SJCRH30 (cell line): ENCODE measurements at regions not wholly inside any gene's neighbourhood (a gene's known extent, or its start where the extent isn't known, plus 50 kb on each side); places are given as distances from the start of the nearest gene placed in this dataset.
"Not testable (repeated sequence)": the region's sequence is repeated elsewhere in the genome, so short reads cannot be mapped to it uniquely, and the experiment has no call there.

ENCODE experiments used
- DNase-seq, 2 experiments: peaks; one replicate each; pipeline ENCODE4 v3.0.0-alpha.2; 2015 to 2020
- H3K27ac ChIP-seq: fragments of 250-450 bp; sonication (Bioruptor Pico); 2 replicates; pipeline ENCODE4 v1.5.1; 2020; ENCODE audit warnings: mild to moderate bottlenecking, moderate library complexity
- H3K27me3 ChIP-seq: fragments of 250-450 bp; sonication (Bioruptor Pico); 2 replicates; pipeline ENCODE4 v1.5.1; 2020; ENCODE audit warnings: mild to moderate bottlenecking, moderate library complexity
- H3K36me3 ChIP-seq: fragments of 250-450 bp; sonication (Bioruptor Pico); 2 replicates; pipeline ENCODE4 v1.5.1; 2020; ENCODE audit warnings: mild to moderate bottlenecking, moderate library complexity
- H3K4me1 ChIP-seq: fragments of 250-450 bp; sonication (Bioruptor Pico); 2 replicates; pipeline ENCODE4 v1.5.1; 2020; ENCODE audit warnings: mild to moderate bottlenecking, moderate library complexity
- H3K4me3 ChIP-seq: fragments of 250-450 bp; sonication (Bioruptor Pico); 2 replicates; pipeline ENCODE4 v1.5.1; 2020; ENCODE audit warnings: mild to moderate bottlenecking, moderate library complexity
- H3K9me3 ChIP-seq: fragments of 250-450 bp; sonication (Bioruptor Pico); replicated peaks from 2 replicates; pipeline ENCODE4 v1.5.1; 2020; ENCODE audit warnings: mild to moderate bottlenecking, moderate library complexity

DNA sequence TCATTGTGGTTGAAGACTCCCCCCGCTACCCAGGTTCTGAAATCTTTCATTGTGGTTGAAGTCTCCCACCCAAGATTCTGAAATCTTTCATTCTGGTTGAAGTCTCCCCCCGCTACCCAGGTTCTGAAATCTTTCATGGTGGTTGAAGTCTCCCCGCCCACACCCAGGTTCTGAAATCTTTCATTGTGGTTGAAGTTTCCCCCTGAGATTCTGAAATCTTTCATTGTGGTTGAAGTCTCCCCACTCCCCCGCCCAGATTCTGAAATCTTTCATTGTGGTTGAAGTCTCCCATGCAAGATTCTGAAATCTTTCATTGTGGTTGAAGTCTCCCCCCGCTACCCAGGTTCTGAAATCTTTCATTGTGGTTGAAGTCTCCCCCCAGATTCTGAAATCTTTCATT is 916.0 kb downstream of the BRD1 start:
- not testable (repeated sequence) for H3K4me3 ChIP-seq, H3K9me3 ChIP-seq, H3K27ac ChIP-seq, H3K36me3 ChIP-seq, DNase-seq, H3K4me1 ChIP-seq
- peaks cover 38% of the 10 kb centered on the region for H3K27me3 ChIP-seq

DNA sequence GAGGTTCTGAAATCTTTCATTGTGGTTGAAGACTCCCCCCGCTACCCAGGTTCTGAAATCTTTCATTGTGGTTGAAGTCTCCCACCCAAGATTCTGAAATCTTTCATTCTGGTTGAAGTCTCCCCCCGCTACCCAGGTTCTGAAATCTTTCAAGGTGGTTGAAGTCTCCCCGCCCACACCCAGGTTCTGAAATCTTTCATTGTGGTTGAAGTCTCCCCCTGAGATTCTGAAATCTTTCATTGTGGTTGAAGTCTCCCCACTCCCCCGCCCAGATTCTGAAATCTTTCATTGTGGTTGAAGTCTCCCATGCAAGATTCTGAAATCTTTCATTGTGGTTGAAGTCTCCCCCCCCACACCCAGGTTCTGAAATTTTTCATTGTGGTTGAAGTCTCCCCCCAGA is 916.6 kb downstream of the BRD1 start:
- not testable (repeated sequence) for H3K9me3 ChIP-seq, H3K27ac ChIP-seq, H3K36me3 ChIP-seq, H3K4me3 ChIP-seq, H3K4me1 ChIP-seq, DNase-seq
- H3K27me3 ChIP-seq: peaks cover 43% of the 10 kb centered on the region

DNA sequence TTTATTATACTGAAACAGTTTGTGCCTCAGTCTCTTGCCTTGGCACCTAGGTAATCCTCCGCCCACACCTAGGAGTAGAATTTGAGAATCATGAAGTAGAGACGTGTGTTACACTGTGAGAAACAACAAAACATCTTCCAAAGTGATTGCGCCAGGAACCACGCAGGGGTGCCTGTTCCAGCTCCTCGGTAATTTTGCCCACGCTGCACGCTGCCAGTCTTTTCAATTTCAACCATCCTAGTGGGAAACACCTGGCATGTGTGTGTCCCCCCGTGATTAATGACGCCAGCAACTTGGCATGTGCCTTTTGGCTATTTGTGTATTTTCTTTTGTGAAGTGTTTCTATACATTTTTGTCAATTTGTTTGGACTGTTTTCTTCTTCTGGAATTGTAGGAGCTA is 919.1 kb downstream of the BRD1 start:
- DNase-seq: no peak
- Histone ChIP-seq H3K4me1 (no peaks in the 10 kb centered on the region), H3K27ac (no peak overlapping the region), H3K36me3 (no peaks in the 10 kb centered on the region), H3K27me3 (peaks cover 45% of the 10 kb centered on the region), H3K9me3 (no peaks in the 10 kb centered on the region), H3K4me3 (no peak overlapping the region)

DNA sequence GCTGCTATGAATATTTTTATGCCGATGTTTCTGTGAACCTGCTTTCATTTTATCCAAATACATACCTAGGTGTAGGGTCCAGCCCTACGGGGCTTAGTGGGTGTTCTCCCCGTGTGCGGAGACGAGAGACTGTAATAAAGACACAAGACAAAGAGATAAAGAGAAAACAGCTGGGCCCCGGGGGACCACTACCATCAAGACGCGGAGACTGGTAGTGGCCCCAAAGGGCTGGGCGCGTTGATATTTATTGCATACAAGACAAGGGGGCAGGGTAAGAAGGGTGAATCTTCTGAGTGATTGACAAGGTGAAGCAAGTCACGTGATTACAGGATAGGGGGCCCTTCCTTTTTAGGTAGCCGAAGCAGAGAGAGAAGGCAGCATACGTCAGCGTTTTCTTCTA is 920.1 kb downstream of the BRD1 start:
- H3K4me1 ChIP-seq: no peaks in the 10 kb centered on the region

DNA sequence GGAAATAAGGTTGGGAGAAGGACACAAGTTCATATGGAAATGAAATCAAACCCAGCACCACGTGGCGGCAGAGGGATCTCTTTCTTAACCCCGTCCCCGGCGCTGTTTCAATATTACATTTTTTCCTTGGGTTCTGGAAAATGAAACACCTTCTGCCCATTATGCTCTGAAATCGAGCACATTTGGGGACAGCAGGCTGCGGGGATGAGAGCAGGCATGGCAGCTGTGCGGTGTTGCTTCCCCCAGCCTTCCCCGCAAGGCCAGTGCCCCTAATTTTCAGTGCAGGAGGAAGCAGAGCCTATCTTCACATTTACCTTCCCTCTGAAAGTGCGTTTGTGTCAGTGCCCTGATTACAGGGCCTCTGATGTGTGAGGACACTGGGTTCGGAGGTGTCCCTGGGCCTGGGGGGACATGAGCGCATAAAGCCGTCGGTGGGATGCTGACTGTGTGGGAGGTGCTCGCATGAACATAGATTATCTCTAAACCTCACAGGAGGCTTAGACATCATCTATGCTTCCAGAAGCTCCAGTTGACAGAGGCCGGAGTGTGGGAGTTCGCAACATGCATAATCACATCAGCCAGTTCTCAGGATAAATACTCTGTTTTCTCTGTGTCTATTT is 921.3 kb downstream of the BRD1 start:
- no peak for DNase-seq
- H3K4me1 ChIP-seq: no peaks in the 10 kb centered on the region
- H3K9me3 ChIP-seq: no peaks in the 10 kb centered on the region
- H3K27me3 ChIP-seq: peaks cover 43% of the 10 kb centered on the region
- no peak overlapping the region for H3K4me3 ChIP-seq
- no peaks in the 10 kb centered on the region for H3K36me3 ChIP-seq
- no peak overlapping the region for H3K27ac ChIP-seq

More for the DNA sequence above, 920.1 kb downstream of the BRD1 start:
- H3K27me3 ChIP-seq: peaks cover 42% of the 10 kb centered on the region
- no peak overlapping the region for H3K27ac ChIP-seq
- no peak overlapping the region for H3K4me3 ChIP-seq
- no peaks in the 10 kb centered on the region for H3K36me3 ChIP-seq
- no peak for DNase-seq
- H3K9me3 ChIP-seq: no peaks in the 10 kb centered on the region

DNA sequence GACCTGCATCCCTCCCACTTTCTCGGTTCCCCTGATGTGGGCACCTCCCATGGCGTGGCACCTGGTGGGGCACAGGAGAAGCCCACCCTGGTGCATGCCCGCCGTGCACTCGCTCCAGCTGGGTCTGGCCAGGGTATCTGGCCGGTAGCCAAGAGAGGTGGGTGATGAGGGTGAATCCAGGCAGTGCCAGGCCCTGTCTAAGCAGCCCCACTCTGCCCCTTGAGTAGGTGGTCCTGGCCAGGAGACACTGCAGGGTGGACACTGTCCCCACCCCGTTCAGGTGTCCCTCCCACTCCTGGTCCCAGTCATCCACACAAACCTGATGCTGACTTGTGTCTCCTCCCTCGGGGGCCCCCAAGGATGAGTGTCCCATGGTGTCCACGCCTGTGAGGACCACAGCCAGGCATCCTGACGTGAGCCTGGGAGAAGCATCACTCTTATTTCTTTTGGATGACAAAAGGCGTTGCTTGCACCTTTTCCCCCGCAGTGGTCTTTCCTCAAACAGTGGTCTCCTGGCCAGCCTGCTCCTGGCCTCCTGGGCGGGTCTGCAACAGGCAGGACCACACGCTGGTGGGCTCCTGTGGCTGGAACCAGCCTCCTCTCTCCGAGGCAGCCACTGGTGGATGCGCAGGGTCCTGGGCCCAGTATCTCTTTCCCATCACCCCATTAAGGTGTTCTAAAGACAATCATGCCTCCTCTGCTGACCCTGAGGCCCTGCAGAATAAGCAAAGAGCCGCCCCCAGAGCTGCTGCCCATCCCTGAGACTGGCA is 922.3 kb downstream of the BRD1 start:
- H3K27ac ChIP-seq: no peak overlapping the region
- H3K9me3 ChIP-seq: no peaks in the 10 kb centered on the region
- H3K27me3 ChIP-seq: peaks cover 46% of the 10 kb centered on the region
- H3K4me1 ChIP-seq: no peaks in the 10 kb centered on the region
- DNase-seq: no peak
- no peak overlapping the region for H3K4me3 ChIP-seq
- H3K36me3 ChIP-seq: no peaks in the 10 kb centered on the region

DNA sequence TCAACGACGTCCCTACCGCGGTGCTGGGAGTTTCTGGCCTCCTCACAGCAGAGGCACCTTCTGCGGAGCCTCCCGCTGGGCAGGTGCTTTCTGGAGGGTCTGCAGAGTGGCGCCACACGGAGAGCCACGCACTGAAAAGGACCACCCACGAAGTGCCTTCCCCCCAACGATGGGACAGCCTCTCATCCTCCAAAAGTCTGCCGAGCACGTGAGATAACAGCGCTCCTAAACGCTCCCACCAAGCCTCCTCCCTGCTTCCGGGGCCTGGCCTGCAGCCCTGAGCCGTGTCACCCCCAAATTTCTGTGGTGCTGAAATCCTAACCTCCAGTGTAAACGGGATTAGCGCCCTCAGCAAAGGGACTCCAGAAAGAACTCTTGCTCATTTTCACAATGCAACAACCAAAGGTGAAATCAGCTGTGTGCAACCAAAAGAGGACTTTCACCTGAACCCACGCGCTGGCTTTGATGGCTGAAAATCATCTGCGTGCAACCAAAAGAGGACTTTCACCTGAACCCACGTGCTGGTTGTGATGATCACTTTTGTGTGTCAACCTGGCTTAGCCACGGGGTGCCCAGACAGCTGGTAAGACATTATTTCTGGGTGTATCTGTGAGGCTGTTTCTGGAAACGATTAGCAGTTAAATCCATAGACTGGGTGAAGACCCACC is 924.6 kb downstream of the BRD1 start:
- no peaks in the 10 kb centered on the region for H3K36me3 ChIP-seq
- DNase-seq: no peak

DNA sequence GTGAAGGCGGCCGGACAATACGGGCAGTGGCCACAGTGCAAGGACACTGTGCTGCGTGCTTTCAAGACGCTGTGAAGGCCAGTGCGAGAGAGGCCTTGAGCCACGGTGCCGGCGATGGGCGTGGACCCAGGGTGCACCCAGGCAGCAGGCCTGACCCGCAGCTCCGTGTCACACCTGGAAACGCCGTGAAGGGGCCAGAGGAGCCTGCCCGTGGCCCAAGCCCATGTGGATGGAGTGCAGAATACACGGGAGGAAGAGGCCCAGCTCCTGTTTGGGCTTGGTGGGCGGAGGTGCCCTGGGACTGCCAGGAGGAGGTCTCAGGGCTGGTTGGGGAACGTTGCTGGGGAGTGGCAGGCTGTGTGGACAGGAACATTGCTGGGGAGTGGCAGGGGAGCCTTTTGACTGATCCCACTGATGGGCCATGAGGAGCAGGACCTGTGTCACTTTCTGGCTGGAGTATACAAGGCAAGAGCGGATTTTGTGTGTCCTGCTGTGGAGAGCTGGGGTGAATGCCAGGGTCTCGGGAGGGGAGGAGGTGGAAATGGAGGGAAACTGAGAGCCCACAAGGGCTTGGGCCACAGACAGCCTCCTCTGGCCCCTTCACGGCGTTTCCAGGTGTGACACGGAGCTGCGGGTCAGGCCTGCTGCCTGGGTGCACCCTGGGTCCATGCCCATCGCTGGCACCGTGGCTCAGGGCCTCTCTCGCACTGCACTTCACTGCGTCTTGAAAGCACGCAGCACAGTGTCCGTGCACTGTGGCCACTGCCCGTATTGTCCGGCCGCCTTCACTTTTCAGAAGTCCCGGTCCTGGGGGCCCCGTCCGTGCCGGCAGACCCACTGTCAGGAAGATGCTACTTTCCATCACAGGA is 925.4 kb downstream of the BRD1 start:
- Histone ChIP-seq H3K27me3 (peaks cover 37% of the 10 kb centered on the region), H3K9me3 (no peaks in the 10 kb centered on the region), H3K4me1 (no peaks in the 10 kb centered on the region), H3K27ac (no peak overlapping the region), H3K36me3 (no peaks in the 10 kb centered on the region), H3K4me3 (no peak overlapping the region)
- no peak for DNase-seq

More for the DNA sequence above, 924.6 kb downstream of the BRD1 start:
- Histone ChIP-seq H3K4me1 (no peaks in the 10 kb centered on the region), H3K4me3 (no peak overlapping the region), H3K27ac (no peak overlapping the region), H3K9me3 (no peaks in the 10 kb centered on the region), H3K27me3 (peaks cover 41% of the 10 kb centered on the region)

DNA sequence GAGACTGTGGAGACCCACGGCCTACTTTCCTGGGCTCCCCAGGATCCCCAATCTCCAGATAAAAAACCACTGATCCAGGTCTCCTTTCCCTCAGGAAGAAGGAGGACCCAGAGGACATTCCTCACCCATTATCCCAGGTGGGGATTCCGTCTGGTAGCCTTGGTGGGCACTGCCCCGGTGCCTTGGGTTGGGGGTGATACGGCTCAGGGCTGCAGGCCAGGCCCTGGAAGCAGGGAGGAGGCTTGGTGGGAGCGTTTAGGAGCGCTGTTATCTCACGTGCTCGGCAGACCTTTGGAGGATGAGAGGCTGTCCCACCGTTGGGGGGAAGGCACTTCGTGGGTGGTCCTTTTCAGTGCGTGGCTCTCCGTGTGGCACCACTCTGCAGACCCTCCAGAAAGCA is 926.3 kb downstream of the BRD1 start:
- DNase-seq: no peak
- no peaks in the 10 kb centered on the region for H3K9me3 ChIP-seq
- no peaks in the 10 kb centered on the region for H3K36me3 ChIP-seq
- H3K27me3 ChIP-seq: peaks cover 37% of the 10 kb centered on the region
- no peak overlapping the region for H3K4me3 ChIP-seq
- no peaks in the 10 kb centered on the region for H3K4me1 ChIP-seq
- H3K27ac ChIP-seq: no peak overlapping the region

DNA sequence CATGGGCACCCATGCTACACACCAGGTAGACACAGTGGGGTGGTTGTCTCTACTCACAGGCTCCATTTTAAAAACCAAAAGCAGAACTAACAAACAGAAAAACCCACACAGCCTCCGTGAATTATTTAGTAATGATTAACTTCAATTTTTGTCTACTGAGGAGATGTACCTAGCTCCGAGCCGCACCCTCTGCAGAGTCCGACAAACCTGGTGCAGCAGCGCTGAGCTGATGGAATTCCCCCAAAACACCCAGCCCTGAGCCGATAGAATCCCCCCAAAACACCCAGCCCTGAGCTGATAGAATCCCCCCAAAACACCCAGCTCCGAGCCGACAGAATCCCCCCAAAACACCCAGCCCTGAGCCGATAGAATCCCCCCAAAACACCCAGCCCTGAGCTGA is 927.0 kb downstream of the BRD1 start:
- H3K36me3 ChIP-seq: no peaks in the 10 kb centered on the region
- no peak overlapping the region for H3K27ac ChIP-seq
- H3K9me3 ChIP-seq: no peaks in the 10 kb centered on the region
- peaks cover 33% of the 10 kb centered on the region for H3K27me3 ChIP-seq
- no peak for DNase-seq
- no peaks in the 10 kb centered on the region for H3K4me1 ChIP-seq
- H3K4me3 ChIP-seq: no peak overlapping the region

DNA sequence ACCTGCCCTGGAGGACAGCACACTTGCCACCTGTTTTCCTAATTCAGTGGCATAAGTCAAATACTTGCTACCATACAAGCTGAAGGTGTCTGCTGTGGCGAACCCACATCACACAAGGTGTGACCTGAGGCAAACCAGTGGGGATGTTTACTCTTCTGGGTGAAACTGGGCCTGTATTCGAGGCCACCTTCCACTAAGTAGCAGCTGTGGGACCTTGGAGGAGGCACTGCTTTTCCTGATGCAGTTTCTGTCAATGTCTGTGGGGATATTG is 927.4 kb downstream of the BRD1 start:
- H3K4me1 ChIP-seq: no peaks in the 10 kb centered on the region
- peaks cover 33% of the 10 kb centered on the region for H3K27me3 ChIP-seq
- no peaks in the 10 kb centered on the region for H3K36me3 ChIP-seq
- no peak overlapping the region for H3K4me3 ChIP-seq
- H3K27ac ChIP-seq: no peak overlapping the region
- no peaks in the 10 kb centered on the region for H3K9me3 ChIP-seq
- DNase-seq: no peak

DNA sequence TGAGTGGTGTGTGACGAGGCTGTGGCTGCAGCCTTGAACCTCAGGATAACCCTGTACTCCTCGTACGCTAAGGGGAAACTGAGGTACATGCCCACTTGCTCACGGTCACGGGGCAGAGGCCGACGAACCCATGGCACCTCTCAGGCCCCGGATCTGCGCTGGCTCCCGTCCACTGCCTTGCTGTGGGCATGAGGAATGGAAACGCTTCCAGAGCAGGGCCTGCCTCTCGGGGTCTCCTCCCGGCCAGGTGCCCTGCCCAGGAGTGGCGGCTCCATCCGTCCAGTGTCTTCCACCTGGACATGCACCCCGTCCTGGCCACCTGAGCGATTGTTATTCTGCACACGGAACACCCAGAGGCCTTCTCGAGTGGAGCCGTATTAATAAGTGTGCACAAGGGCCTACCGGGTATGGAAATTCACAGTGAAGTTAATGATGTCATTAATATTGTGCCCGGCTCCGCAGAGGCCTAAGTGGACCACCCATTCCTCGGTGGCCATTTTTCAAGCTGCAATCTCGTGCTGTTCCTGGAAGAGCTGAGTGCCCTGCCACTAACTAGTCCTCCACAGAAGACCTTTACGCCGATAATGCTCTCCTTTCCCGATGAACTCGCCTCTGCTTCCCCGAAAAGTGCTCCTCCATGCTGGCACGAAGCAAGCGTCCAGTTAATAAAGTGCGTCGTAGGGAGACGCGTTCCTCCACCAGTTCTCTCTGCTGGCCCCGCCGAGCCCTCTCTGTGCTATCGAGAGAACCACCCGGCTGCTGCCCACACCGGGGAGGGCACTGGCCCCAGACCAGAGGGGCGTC is 927.9 kb downstream of the BRD1 start:
- Histone ChIP-seq H3K4me3 (no peak overlapping the region), H3K9me3 (no peaks in the 10 kb centered on the region), H3K27me3 (peaks cover 37% of the 10 kb centered on the region), H3K36me3 (no peaks in the 10 kb centered on the region), H3K27ac (no peak overlapping the region), H3K4me1 (no peaks in the 10 kb centered on the region)
- no peak for DNase-seq

DNA sequence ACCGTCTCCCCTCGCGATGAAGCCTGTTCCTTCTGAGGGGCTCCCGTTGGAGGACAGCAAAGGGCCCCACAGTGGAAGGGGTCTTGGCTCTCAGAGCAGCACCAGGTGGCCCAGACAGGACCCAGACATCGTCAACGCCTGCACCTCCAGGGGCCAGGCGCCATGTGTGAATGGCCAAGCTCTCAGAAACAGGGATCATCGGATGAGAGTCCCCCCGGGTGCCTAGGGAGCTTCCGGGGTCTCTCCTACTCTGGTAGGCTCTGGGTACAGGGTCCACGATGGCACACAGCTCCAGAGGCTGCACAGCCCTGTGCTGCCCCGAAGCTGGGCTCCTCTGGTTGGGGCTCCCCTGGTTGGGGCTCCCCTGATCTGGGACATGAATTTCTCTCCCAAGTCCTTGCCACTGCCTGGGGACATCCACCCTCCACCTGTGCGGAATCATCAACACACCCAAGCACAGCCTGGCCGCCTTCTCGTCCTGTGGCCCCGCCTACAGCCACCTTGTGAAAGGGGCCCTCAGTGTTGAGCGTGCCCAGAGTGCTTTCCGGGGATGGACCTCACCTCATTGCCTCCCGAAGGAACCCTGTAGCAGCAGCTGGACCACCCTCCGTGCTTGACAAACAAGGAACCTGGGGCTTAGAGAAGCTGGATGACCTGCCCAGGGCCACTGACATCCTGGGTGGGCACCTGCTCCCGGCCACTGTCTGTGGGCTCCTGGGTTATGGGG is 929.0 kb downstream of the BRD1 start:
- Histone ChIP-seq H3K9me3 (no peaks in the 10 kb centered on the region), H3K36me3 (no peaks in the 10 kb centered on the region), H3K27me3 (peaks cover 38% of the 10 kb centered on the region), H3K27ac (no peak overlapping the region), H3K4me1 (no peaks in the 10 kb centered on the region), H3K4me3 (no peak overlapping the region)
- DNase-seq: no peak
